Smooth muscle cell (in vitro differentiated cells): ENCODE measurements at regions not wholly inside any gene's neighbourhood (a gene's known extent, or its start where the extent isn't known, plus 50 kb on each side); places are given as distances from the start of the nearest gene placed in this dataset.

Experiments used
- DNase-seq: peaks from one replicate; lab custom pipeline; 2025; ENCODE audit not compliant: unreplicated experiment; lab: John Stamatoyannopoulos, UW
- H2AFZ ChIP-seq: fragments of 200-600 bp; sonication (generic); 2 replicates; pipeline ENCODE4 v1.6.0; 2016; ENCODE audit warnings: antibody characterized with exemption, low read depth, mild to moderate bottlenecking
- H3F3A ChIP-seq: fragments of 200-600 bp; sonication (generic); 2 replicates; pipeline ENCODE4 v1.6.0; 2017; ENCODE audit warnings: antibody characterized with exemption, low read depth
- H3K27ac ChIP-seq: fragments of 200-600 bp; sonication (generic); 2 replicates; pipeline ENCODE4 v1.5.1; 2016; ENCODE audit warnings: low read depth, mild to moderate bottlenecking
- H3K27me3 ChIP-seq: fragments of 200-600 bp; sonication (generic); 2 replicates; pipeline ENCODE4 v1.6.1; 2016; ENCODE audit warnings: low read depth, mild to moderate bottlenecking
- H3K36me3 ChIP-seq: fragments of 200-600 bp; sonication (generic); 2 replicates; pipeline ENCODE4 v1.5.1; 2016; ENCODE audit warnings: low read depth
- H3K4me1 ChIP-seq: fragments of 200-600 bp; sonication (generic); 2 replicates; pipeline ENCODE4 v1.5.1; 2016; ENCODE audit warnings: low read depth
- H3K4me2 ChIP-seq: fragments of 200-600 bp; sonication (generic); 2 replicates; pipeline ENCODE4 v1.6.0; 2016; ENCODE audit warnings: mild to moderate bottlenecking
- H3K4me3 ChIP-seq: fragments of 200-600 bp; sonication (generic); 2 replicates; pipeline ENCODE4 v1.5.1; 2016; ENCODE audit warnings: mild to moderate bottlenecking
- H3K79me2 ChIP-seq: fragments of 200-600 bp; sonication (generic); 2 replicates; pipeline ENCODE4 v1.6.0; 2016; ENCODE audit warnings: low read depth, mild to moderate bottlenecking
- H3K9ac ChIP-seq: fragments of 200-600 bp; sonication (generic); 2 replicates; pipeline ENCODE4 v1.6.0; 2016; ENCODE audit warnings: low read depth
- H3K9me3 ChIP-seq: fragments of 200-600 bp; sonication (generic); replicated peaks from 2 replicates; pipeline ENCODE4 v1.5.1; 2016; ENCODE audit warnings: low read depth
- H4K20me1 ChIP-seq: fragments of 200-600 bp; sonication (generic); 2 replicates; pipeline ENCODE4 v1.6.0; 2016; ENCODE audit warnings: low read depth
- CTCF ChIP-seq: fragments of 200-600 bp; sonication (generic); IDR thresholded peaks from 2 replicates; pipeline ENCODE4 v1.5.1; 2017; ENCODE audit warnings: borderline replicate concordance, mild to moderate bottlenecking, antibody characterized with exemption; ENCODE audit not compliant: insufficient read depth, poor library complexity, severe bottlenecking
- WGBS: methylation state at CpG from one replicate; pipeline ENCODE4 v1.1.7; 2016; ENCODE audit warnings: low lambda C conversion rate; 5-methylcytosine and 5-hydroxymethylcytosine counted together

- Histone ChIP-seq H3F3A (no peaks in the 10 kb centered on the region), H3K79me2 (no peaks in the 10 kb centered on the region), H2AFZ (no peak overlapping the region), H3K27ac (no peak overlapping the region), H3K4me3 (no peak overlapping the region), H3K4me1 (no peaks in the 10 kb centered on the region), H3K4me2 (no peak overlapping the region), H4K20me1 (no peaks in the 10 kb centered on the region), H3K27me3 (no peaks in the 10 kb centered on the region), H3K36me3 (no peaks in the 10 kb centered on the region), H3K9me3 (no peaks in the 10 kb centered on the region), H3K9ac (no peak overlapping the region)
- WGBS, result 88% methylated on average over 3 of the region's 3 CpGs
- no peak for DNase-seq
- TF ChIP-seq CTCF, result no peak
These were observed 363.1 kb upstream of the HS3ST1 start for GRCh38 chr4:11791797-11792196.

DNA sequence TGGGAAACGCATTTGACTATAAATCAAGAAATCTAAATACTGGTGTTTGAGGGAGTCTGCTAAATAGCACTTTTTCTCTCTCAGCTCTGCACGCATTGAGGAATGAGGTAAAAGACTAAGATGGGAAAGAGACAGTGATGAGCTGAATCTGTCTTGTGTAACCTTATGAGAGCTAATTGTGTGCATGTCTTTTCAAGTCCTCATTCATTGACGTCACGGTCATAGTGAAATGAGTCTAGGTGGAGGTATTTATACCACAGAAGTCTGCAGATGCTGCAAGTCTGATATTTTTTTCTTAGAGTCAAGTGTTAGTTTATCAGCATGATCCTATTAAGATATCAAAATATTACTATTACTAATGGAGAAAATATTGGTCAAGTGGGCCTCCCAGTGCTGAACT is 361.5 kb upstream of the HS3ST1 start:
- no peak overlapping the region for H3K4me3 ChIP-seq
- no peaks in the 10 kb centered on the region for H3K27me3 ChIP-seq
- H2AFZ ChIP-seq, result no peak overlapping the region
- H3K4me2 ChIP-seq, result no peak overlapping the region
- no peaks in the 10 kb centered on the region for H3F3A ChIP-seq
- no peaks in the 10 kb centered on the region for H3K4me1 ChIP-seq
- no peak for TF ChIP-seq CTCF
- no peak overlapping the region for H3K9ac ChIP-seq
- DNase-seq, result no peak
- H3K9me3 ChIP-seq, result no peaks in the 10 kb centered on the region
- 85% methylated on average over 4 of the region's 4 CpGs for WGBS
- no peaks in the 10 kb centered on the region for H3K79me2 ChIP-seq
- no peaks in the 10 kb centered on the region for H3K36me3 ChIP-seq
- H4K20me1 ChIP-seq, result no peaks in the 10 kb centered on the region
- H3K27ac ChIP-seq, result no peak overlapping the region

GRCh38 chr4:11783588-11783987 is 354.9 kb upstream of the HS3ST1 start:
- no peaks in the 10 kb centered on the region for H3K9me3 ChIP-seq
- H3K27me3 ChIP-seq, result peaks cover 7% of the 10 kb centered on the region
- no peaks in the 10 kb centered on the region for H3K4me1 ChIP-seq
- no peak for DNase-seq
- H3K27ac ChIP-seq, result no peak overlapping the region
- no peak overlapping the region for H3K9ac ChIP-seq
- H3K36me3 ChIP-seq, result no peaks in the 10 kb centered on the region
- no peaks in the 10 kb centered on the region for H3F3A ChIP-seq
- no peak overlapping the region for H3K4me3 ChIP-seq
- TF ChIP-seq CTCF, result no peak
- H3K79me2 ChIP-seq, result no peaks in the 10 kb centered on the region
- H2AFZ ChIP-seq, result no peak overlapping the region
- no peaks in the 10 kb centered on the region for H4K20me1 ChIP-seq
- no peak overlapping the region for H3K4me2 ChIP-seq
- WGBS, result 63% methylated on average over 1 of the region's 1 CpG

GRCh38 chr4:11782859-11783258 is 354.2 kb upstream of the HS3ST1 start:
- Histone ChIP-seq H3K4me2 (no peak overlapping the region), H3K9me3 (no peaks in the 10 kb centered on the region), H3K4me3 (no peak overlapping the region), H3K36me3 (no peaks in the 10 kb centered on the region), H3K79me2 (no peaks in the 10 kb centered on the region), H3K9ac (no peak overlapping the region), H2AFZ (no peak overlapping the region), H3K4me1 (no peaks in the 10 kb centered on the region), H3K27ac (no peak overlapping the region), H4K20me1 (no peaks in the 10 kb centered on the region), H3K27me3 (peaks cover 7% of the 10 kb centered on the region), H3F3A (no peaks in the 10 kb centered on the region)
- DNase-seq, result no peak
- 81% methylated on average over 5 of the region's 5 CpGs for WGBS
- TF ChIP-seq CTCF, result no peak
